Endothelial cell of umbilical vein (primary cell): ENCODE measurements at regions not wholly inside any gene's neighbourhood (a gene's known extent, or its start where the extent isn't known, plus 50 kb on each side); places are given as distances from the start of the nearest gene placed in this dataset.
A peak's percentile ranks its signal among the peaks of the same experiment; 100 is the strongest.

Experiments
- BruUV-seq: library from RNA; stranded (reverse); fragments of 400-500 nt; replicated peaks from 2 replicates; lab custom pipeline; 2021; lab: Mats Ljungman, UMichigan
- CTCF ChIA-PET: fragments of 300-600, 350-600 bp; sonication (Branson Sonifier 250); formaldehyde crosslinking; loops from one replicate; lab custom pipeline; 2021; ENCODE audit warnings: antibody characterized with exemption, inconsistent platforms; lab: Charles Lee
- POLR2A ChIA-PET: fragments of 300-600, 350-600 bp; sonication (Branson Sonifier 250); formaldehyde crosslinking; loops from one replicate; lab custom pipeline; 2021; ENCODE audit warnings: antibody characterized with exemption, inconsistent platforms; lab: Charles Lee
- DNase-seq: peaks from one replicate; pipeline ENCODE4 v3.0.0-alpha.2; 2011; ENCODE audit warnings: low read depth, low spot score
- FAIRE-seq: peaks from 2 replicates; lab custom pipeline; 2011; peaks lifted over from hg19 to GRCh38; lab: Jason Lieb, UNC
- H2AFZ ChIP-seq: 2 replicates; pipeline ENCODE4 v1.6.0; 2012; ENCODE audit warnings: low read depth, low read length, control low read depth, inconsistent platforms
- H3K27ac ChIP-seq: 2 replicates; pipeline ENCODE4 v1.5.1; 2011; ENCODE audit warnings: low read depth, mild to moderate bottlenecking, control low read depth, low read length, moderate library complexity; ENCODE audit not compliant: insufficient read depth
- H3K27me3 ChIP-seq, 2 experiments: 2 replicates each; pipeline versions ENCODE4 v1.6.0 to v1.6.1; 2011; ENCODE audit warnings: low read length in 2 of 2, mixed read lengths in 1 of 2; ENCODE audit not compliant: control insufficient read depth in 2 of 2, insufficient read depth in 2 of 2
- H3K36me3 ChIP-seq, 2 experiments: 2 replicates in 1 of 2; 3 replicates in 1 of 2; pipeline ENCODE4 v1.5.1; 2011; ENCODE audit warnings: low read length in 2 of 2, mild to moderate bottlenecking in 1 of 2, moderate library complexity in 1 of 2; ENCODE audit not compliant: control insufficient read depth in 2 of 2, insufficient read depth in 2 of 2; ENCODE audit errors: extremely low read depth in 1 of 2
- H3K4me1 ChIP-seq: 3 replicates; pipeline ENCODE4 v1.5.1; 2011; ENCODE audit warnings: mild to moderate bottlenecking, low read length; ENCODE audit not compliant: control insufficient read depth, insufficient read depth; ENCODE audit errors: extremely low read depth
- H3K4me2 ChIP-seq: 2 replicates; pipeline ENCODE4 v1.6.1; 2011; ENCODE audit warnings: low read length, control low read depth, mixed read lengths; ENCODE audit not compliant: insufficient read depth
- H3K4me3 ChIP-seq, 3 experiments: fragments of 200-600 bp in 1 of 3; sonication (generic), shearing (Covaris generic) in 1 of 3; replicated peaks in 1 of 3; 2 replicates each; pipeline ENCODE4 v1.5.1; 2011 to 2016; ENCODE audit warnings: control low read depth in 3 of 3, low read length in 3 of 3, mild to moderate bottlenecking in 2 of 3, inconsistent platforms in 1 of 3, low read depth in 1 of 3, moderate library complexity in 1 of 3; ENCODE audit not compliant: insufficient read depth in 1 of 3
- H3K79me2 ChIP-seq: 2 replicates; pipeline ENCODE4 v1.6.0; 2012; ENCODE audit warnings: low read length, inconsistent platforms; ENCODE audit not compliant: control insufficient read depth, insufficient read depth
- H3K9ac ChIP-seq: replicated peaks from 2 replicates; pipeline ENCODE3; 2011; ENCODE audit warnings: low read length, control low read depth; ENCODE audit not compliant: insufficient read depth; ENCODE audit errors: extremely low read depth
- H3K9me1 ChIP-seq: replicated peaks from 3 replicates; pipeline ENCODE4 v1.6.0; 2011; ENCODE audit warnings: mild to moderate bottlenecking, low read length; ENCODE audit not compliant: control insufficient read depth, insufficient read depth; ENCODE audit errors: extremely low read depth
- H3K9me3 ChIP-seq: replicated peaks from 2 replicates; pipeline ENCODE4 v1.5.1; 2012; ENCODE audit warnings: low read length, inconsistent platforms; ENCODE audit not compliant: control insufficient read depth, insufficient read depth
- H4K20me1 ChIP-seq: replicated peaks from 2 replicates; pipeline ENCODE3; 2011; ENCODE audit warnings: mild to moderate bottlenecking, low read length; ENCODE audit not compliant: control insufficient read depth, insufficient read depth; ENCODE audit errors: extremely low read depth
- CTCF ChIP-seq, 2 donors: IDR thresholded peaks; 1 replicate in 1 of 2; 2 replicates in 1 of 2; pipeline ENCODE4 v1.5.1; 2011; ENCODE audit warnings: low read length in 2 of 2, mild to moderate bottlenecking in 2 of 2, moderate library complexity in 2 of 2, control low read depth in 1 of 2, inconsistent platforms in 1 of 2, low read depth in 1 of 2; ENCODE audit not compliant: insufficient read depth in 1 of 2; ENCODE audit errors: extremely low read depth in 1 of 2
- EZH2 ChIP-seq: IDR thresholded peaks from 2 replicates; pipeline ENCODE4 v1.6.1; 2012; ENCODE audit warnings: borderline replicate concordance, low read depth, mild to moderate bottlenecking, moderate library complexity, low read length, inconsistent platforms; ENCODE audit not compliant: severe bottlenecking
- FOS ChIP-seq: IDR thresholded peaks from 2 replicates; pipeline ENCODE4 v1.6.1; 2011; ENCODE audit warnings: mild to moderate bottlenecking, low read length, moderate library complexity, borderline replicate concordance; ENCODE audit not compliant: insufficient read depth
- GATA2 ChIP-seq: IDR thresholded peaks from 2 replicates; pipeline ENCODE4 v1.7.0; 2011; ENCODE audit warnings: low read depth, mild to moderate bottlenecking, moderate library complexity, mixed read lengths, low read length; ENCODE audit not compliant: insufficient read length, insufficient read depth
- JUN ChIP-seq: IDR thresholded peaks from 2 replicates; pipeline ENCODE4 v1.6.1; 2011; ENCODE audit warnings: borderline replicate concordance, low read depth; ENCODE audit not compliant: insufficient read length, insufficient read depth
- MYC ChIP-seq: IDR thresholded peaks from one replicate; pipeline ENCODE4 v1.6.1; 2011; ENCODE audit warnings: mild to moderate bottlenecking, low read depth, low read length
- POLR2A ChIP-seq: IDR thresholded peaks from 2 replicates; pipeline ENCODE4 v1.6.1; 2012; ENCODE audit warnings: low read depth, mild to moderate bottlenecking, control low read depth, low read length
- POLR2AphosphoS5 ChIP-seq: IDR thresholded peaks from 2 replicates; pipeline ENCODE4 v1.6.1; 2012; ENCODE audit warnings: low read depth, mild to moderate bottlenecking, control low read depth, low read length, moderate library complexity; ENCODE audit not compliant: insufficient read depth
- dilution Hi-C: fragments of 300-500 bp; cut with MboI; formaldehyde crosslinking; loops from one replicate; pipeline ENCODE4 v1.15.0; 2019; ENCODE audit warnings: low sequenced_read_pairs; ENCODE audit not compliant: extremely low pct_ligation_motif_present
- intact Hi-C: fragments of 100-400 bp; cut with micrococcal nuclease; formaldehyde crosslinking; loops from one replicate; pipeline ENCODE4 v1.10.0; 2022
- TF ChIP-seq, protein P1 (sequence below): IDR thresholded peaks from 2 replicates; pipeline ENCODE4 v1.6.1; 2011; ENCODE audit not compliant: insufficient read depth, insufficient read length

- no peaks in the 10 kb centered on the region for H3K9me3 ChIP-seq
- no peak overlapping the region for H3K27ac ChIP-seq
- peak; percentile 66 for DNase-seq
- H3K4me3 ChIP-seq, result no peak overlapping the region
- no peaks in the 10 kb centered on the region for H3K79me2 ChIP-seq
- H2AFZ ChIP-seq, result no peak overlapping the region
- no peak overlapping the region for H3K9ac ChIP-seq
- CTCF ChIA-PET, result interaction anchor here (0.6 to 4.8 kb wide), 49 partner anchors 9 to 729 kb away, joined by 3 to 59 read pairs (median 4); no protein-coding TSS in a partner anchor
- H3K9me1 ChIP-seq, result no peaks in the 10 kb centered on the region
- H4K20me1 ChIP-seq, result no peaks in the 10 kb centered on the region
- H3K4me2 ChIP-seq, result no peak overlapping the region
- dilution Hi-C loops, result no loop called here
- H3K27me3 ChIP-seq, result peaks cover 0 to 2% of the 10 kb centered on the region in 2 experiments
- H3K4me1 ChIP-seq, result no peaks in the 10 kb centered on the region
- no peaks in the 10 kb centered on the region for H3K36me3 ChIP-seq
- intact Hi-C loops, result loop anchor here (1.0 to 5.0 kb wide), 4 partner anchors 55 to 586 kb away; no protein-coding TSS in a partner anchor
- peak; percentile 82 to 85 for TF ChIP-seq CTCF (IDR thresholded peaks at IDR 0.05; ENCODE audit: extremely low read depth in 1 of 2, insufficient read depth in 1 of 2, low read depth in 1 of 2, low read length in 2 of 2)
- TF ChIP-seq JUN, result no peak
- FAIRE-seq, result peak; percentile 87
- BruUV-seq, result no TSS peak
- POLR2A ChIA-PET, result interaction anchor here (0.6 kb wide), 1 partner anchor 470 kb away, joined by 9 read pairs; no protein-coding TSS in a partner anchor
Measured at GRCh38 chr10:120336911-120337540, 120.0 kb upstream of the PLPP4 start.

DNA sequence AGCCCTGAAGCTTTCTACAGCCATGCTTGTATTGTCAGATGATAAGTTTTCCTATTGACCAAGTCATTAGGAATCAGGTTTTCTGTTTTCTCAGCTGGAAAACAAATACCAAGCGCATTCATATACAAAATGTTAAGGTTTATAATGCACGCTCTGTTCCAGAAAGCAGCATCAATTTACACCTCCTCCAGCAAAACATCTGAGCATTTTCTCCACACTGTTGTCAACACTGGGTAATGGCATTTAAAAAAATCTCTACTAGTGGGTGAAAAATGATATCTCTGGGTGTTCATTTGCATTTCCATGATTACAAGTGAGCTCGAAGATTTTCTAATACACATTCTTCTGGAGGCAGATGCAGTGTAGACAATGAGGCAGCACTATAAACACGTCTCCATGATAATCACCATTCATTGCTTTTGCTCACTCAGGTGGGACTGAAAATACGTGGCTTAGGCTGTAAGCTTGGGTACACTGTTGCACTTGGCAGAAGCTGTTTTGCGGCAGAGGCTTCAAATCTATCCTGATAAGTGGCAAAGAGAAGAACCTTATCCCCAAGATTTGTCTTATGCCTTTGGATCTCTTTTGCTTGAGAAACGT, 114.8 kb upstream of the PLPP4 start:
- dilution Hi-C loops, result no loop called here
- no peak for FAIRE-seq

More for the DNA sequence above, 114.8 kb upstream of the PLPP4 start:
- POLR2A ChIA-PET, result no interaction called here
- BruUV-seq, result no TSS peak
- Histone ChIP-seq H3K27ac (no peak overlapping the region), H3K4me3 (no peak overlapping the region), H3K36me3 (no peaks in the 10 kb centered on the region), H3K9me3 (no peaks in the 10 kb centered on the region), H2AFZ (no peak overlapping the region), H3K27me3 (peaks cover 0 to 4% of the 10 kb centered on the region in 2 experiments), H3K9ac (no peak overlapping the region), H3K9me1 (no peaks in the 10 kb centered on the region), H3K4me2 (no peak overlapping the region), H3K4me1 (no peaks in the 10 kb centered on the region), H4K20me1 (no peaks in the 10 kb centered on the region), H3K79me2 (no peaks in the 10 kb centered on the region)
- no peak for DNase-seq
- CTCF ChIA-PET, result interaction anchor here (1.1 kb wide), 1 partner anchor 120 kb away, joined by 4 read pairs; no protein-coding TSS in a partner anchor
- intact Hi-C loops, result no loop called here
- TF ChIP-seq MYC (no peak), JUN (no peak), POLR2A (no peak), CTCF (IDR thresholded peaks at IDR 0.05; ENCODE audit: extremely low read depth in 1 of 2, insufficient read depth in 1 of 2, low read depth in 1 of 2, low read length in 2 of 2) (no peak), EZH2 (no peak), POLR2AphosphoS5 (no peak), FOS (no peak), GATA2 (no peak)
- TF ChIP-seq, protein P1, sequence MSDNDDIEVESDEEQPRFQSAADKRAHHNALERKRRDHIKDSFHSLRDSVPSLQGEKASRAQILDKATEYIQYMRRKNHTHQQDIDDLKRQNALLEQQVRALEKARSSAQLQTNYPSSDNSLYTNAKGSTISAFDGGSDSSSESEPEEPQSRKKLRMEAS, result no peak
